Loucy (cell line): ENCODE measurements at regions not wholly inside any gene's neighbourhood (a gene's known extent, or its start where the extent isn't known, plus 50 kb on each side); places are given as distances from the start of the nearest gene placed in this dataset.

Experiments
- CTCF ChIP-seq: fragments of 200-600 bp; sonication (generic); conservative IDR thresholded peaks from 2 replicates; pipeline ENCODE4 v1.5.1; 2014; ENCODE audit warnings: mild to moderate bottlenecking, antibody characterized with exemption, low read length
- EZH2phosphoT487 ChIP-seq: fragments of 200-600 bp; IDR thresholded peaks from 2 replicates; pipeline ENCODE4 v1.6.1; 2018; ENCODE audit warnings: antibody characterized with exemption, mild to moderate bottlenecking, moderate library complexity, borderline replicate concordance

GRCh38 chr2:217740756-217741155, 262.0 kb downstream of the TNS1 start:
- TF ChIP-seq CTCF (no peak), EZH2phosphoT487 (no peak)
